ENCODE measurements at regions not wholly inside any gene's neighbourhood (a gene's known extent, or its start where the extent isn't known, plus 50 kb on each side); places are given as distances from the start of the nearest gene placed in this dataset.

DNA sequence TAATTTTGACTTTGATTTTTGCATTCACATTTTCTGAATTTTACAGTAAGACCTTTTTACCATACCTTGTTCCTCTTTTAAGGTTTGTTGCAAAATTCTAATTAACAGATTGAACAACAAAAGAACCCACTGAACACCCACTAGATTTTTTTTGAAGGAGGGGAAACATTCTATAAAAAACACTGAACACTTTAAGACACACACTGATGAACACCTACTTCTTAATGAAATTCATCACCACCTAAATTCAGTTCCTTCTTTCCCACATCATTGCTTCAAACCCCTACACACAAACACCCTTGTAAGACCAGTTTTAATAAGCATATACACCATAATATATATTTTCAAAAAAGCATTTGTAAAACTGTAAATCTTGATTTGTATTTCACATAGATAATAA lies 559.0 kb upstream of the MEF2C start:
- DNase-seq (ENCODE audit: low read depth), result no peak

DNA sequence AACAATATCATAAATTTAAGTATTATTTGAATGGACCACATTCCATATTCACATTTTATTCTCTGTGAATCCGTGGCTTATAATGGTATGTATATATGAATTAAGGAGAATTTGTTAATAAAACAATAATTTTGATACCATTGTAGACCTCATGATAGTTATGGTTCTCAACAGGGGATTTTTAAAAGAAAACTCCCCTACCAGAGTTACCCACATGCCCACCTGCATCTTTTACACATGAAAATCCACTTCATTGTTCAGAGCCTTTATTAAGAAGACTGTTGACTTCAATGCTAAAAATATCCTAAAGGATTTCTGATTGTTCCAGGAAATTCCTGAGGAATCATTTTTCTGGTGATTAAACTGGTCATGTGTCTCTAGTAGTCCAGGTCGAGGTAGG lies 557.7 kb upstream of the MEF2C start:
- TF ChIP-seq, protein P1, sequence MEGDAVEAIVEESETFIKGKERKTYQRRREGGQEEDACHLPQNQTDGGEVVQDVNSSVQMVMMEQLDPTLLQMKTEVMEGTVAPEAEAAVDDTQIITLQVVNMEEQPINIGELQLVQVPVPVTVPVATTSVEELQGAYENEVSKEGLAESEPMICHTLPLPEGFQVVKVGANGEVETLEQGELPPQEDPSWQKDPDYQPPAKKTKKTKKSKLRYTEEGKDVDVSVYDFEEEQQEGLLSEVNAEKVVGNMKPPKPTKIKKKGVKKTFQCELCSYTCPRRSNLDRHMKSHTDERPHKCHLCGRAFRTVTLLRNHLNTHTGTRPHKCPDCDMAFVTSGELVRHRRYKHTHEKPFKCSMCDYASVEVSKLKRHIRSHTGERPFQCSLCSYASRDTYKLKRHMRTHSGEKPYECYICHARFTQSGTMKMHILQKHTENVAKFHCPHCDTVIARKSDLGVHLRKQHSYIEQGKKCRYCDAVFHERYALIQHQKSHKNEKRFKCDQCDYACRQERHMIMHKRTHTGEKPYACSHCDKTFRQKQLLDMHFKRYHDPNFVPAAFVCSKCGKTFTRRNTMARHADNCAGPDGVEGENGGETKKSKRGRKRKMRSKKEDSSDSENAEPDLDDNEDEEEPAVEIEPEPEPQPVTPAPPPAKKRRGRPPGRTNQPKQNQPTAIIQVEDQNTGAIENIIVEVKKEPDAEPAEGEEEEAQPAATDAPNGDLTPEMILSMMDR (conservative IDR thresholded peaks at IDR 0.05; ENCODE audit: low read depth, low read length), result no peak
- DNase-seq (ENCODE audit: low read depth), result no peak
- H3K4me3 ChIP-seq (ENCODE audit: low read depth, low read length), result no peak overlapping the region

More for the DNA sequence above, 559.0 kb upstream of the MEF2C start:
- no peak overlapping the region for H3K4me3 ChIP-seq (ENCODE audit: low read depth, low read length)
- TF ChIP-seq, protein P1 (conservative IDR thresholded peaks at IDR 0.05; ENCODE audit: low read depth, low read length), result no peak

DNA sequence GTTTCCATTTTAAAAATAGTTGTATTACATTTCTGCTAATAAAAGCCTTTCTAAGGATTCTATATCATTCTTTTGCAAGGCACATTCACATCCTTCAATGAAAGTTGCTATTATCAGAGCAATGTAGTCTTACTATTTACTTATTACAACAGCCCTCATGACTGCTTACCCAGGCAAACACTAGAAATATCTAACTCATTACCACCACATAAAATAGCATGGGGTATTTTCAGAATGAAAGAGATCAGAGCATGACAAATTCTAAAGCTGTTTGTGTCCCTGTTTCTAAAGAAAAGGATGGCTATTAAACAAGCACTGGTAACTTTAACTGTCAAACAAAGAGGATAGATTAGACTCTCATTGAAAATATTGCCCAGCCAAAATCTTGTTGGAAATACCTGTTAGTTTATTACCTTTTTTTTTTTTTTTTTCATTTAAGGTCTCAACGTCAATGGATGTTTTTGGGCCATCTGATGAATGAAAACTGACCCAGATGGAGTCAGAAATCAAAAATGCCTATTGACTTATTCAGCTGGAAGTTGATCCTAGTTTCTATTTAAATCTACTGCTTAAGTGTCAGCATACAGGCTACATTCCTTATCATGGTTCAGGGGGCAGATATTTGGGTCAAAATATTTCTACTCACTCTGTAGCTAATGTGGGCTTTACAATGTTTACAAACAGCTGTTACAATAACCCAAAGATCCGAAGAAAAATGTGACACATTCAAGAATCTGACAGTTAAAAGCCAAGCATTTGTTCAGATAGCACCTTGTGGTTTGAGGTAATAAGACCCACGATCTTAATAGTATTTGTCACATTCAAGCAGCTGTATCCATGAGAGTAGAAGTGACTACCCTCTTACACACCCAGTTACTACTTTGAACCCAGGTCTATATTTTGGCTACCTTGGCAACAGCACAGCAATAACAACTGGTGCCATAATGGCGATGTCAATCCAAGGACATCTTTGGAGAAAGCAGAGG lies 554.8 kb upstream of the MEF2C start:
- H3K4me3 ChIP-seq (ENCODE audit: low read depth, low read length), result no peak overlapping the region
- DNase-seq (ENCODE audit: low read depth), result peak; percentile 45
- TF ChIP-seq, protein P1 (conservative IDR thresholded peaks at IDR 0.05; ENCODE audit: low read depth, low read length), result no peak

DNA sequence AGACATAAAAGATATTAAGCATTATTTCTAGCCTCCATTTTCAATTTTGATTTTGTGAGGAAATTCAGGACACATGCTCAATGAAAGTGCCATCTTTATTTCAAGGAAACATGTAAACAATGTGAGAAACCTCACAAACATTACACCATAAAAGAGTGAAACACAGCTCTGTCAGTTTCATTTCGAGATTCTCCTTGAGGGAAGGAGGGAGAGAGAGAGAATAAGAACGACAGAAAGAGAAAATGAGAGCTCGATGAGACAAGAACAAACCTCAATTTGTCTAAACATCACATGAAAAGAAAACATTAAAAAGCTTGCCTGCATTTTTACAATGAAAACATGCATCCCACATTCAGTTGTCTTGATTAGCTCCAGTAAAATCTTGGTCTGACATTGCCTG lies 553.5 kb upstream of the MEF2C start:
- TF ChIP-seq, protein P1 (conservative IDR thresholded peaks at IDR 0.05; ENCODE audit: low read depth, low read length), result no peak
- no peak overlapping the region for H3K4me3 ChIP-seq (ENCODE audit: low read depth, low read length)
- DNase-seq (ENCODE audit: low read depth), result no peak

DNA sequence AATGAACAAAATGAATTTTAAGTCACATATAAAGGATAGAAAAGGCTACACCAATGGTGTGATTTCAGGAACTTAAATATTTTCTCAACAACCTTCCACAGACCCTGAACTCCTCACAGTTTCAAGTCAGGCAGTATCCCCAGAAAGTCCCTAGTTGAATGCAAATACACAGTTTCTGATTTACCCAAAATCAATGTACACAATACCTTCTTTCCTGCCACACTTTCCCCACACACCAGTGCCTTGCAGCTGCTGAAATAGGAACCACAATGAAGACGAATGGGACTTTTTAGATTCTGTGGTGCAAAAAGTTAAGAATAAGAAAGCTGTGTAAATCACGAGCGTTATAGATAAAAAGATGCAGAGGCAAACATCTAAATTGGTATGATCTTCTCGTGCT lies 552.4 kb upstream of the MEF2C start:
- TF ChIP-seq, protein P1 (conservative IDR thresholded peaks at IDR 0.05; ENCODE audit: low read depth, low read length), result no peak
- no peak overlapping the region for H3K4me3 ChIP-seq (ENCODE audit: low read depth, low read length)
- DNase-seq (ENCODE audit: low read depth), result no peak

DNA sequence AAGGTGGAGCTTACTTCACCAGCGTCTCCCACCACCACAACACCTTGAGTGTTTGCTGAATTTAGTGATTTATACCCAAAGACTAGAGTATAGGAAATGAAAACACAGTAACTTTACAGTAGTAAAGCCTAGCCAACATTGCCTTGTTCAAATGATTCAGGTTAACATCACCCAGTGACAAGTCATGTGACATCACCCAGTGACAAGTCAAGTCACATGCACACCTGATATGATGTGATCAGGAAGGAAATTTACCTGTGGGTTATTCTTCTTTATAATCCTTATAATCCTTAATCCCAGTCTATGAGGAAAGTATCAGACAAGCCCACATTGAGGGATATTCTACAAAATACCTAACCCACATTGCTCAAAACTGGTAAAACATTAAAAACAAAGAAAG lies 545.6 kb upstream of the MEF2C start:
- no peak overlapping the region for H3K4me3 ChIP-seq (ENCODE audit: low read depth, low read length)
- TF ChIP-seq, protein P1 (conservative IDR thresholded peaks at IDR 0.05; ENCODE audit: low read depth, low read length), result no peak
- no peak for DNase-seq (ENCODE audit: low read depth)

DNA sequence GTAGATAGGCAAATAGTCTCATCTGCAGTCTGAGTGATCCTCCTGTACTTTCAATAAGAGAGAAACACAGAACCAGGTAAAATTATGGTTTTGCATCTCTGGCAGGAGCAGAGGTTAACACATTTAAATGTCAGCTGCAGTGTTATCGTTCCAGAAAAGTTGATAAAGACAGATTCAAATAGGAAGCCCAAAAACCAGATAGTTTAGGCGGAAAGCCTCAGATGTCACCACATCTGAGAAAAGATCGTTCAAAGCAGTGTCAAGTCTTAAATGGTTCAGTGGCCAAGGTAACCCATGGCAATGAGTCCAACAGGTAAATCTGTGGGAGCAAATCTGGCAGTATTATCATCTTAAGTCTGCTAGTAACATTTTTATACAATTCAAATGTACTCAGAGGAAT lies 542.1 kb upstream of the MEF2C start:
- TF ChIP-seq, protein P1 (conservative IDR thresholded peaks at IDR 0.05; ENCODE audit: low read depth, low read length), result no peak
- H3K4me3 ChIP-seq (ENCODE audit: low read depth, low read length), result no peak overlapping the region
- DNase-seq (ENCODE audit: low read depth), result no peak
